GM23338 (cell line): ENCODE measurements at regions not wholly inside any gene's neighbourhood (a gene's known extent, or its start where the extent isn't known, plus 50 kb on each side); places are given as distances from the start of the nearest gene placed in this dataset.

ENCODE experiments used
- ATAC-seq: fragments of 200-7000 bp; cut with Tn5 transposase; 3 replicates; pipeline ENCODE4 v1.9.1; 2020
- DNase-seq: peaks from one replicate; pipeline ENCODE4 v3.0.0-alpha.2; 2015; ENCODE audit warnings: low spot score
- H2AFZ ChIP-seq: fragments of 200-600 bp; sonication (generic); 2 replicates; pipeline ENCODE4 v1.8.0; 2016; ENCODE audit warnings: antibody characterized with exemption, mild to moderate bottlenecking, moderate library complexity
- H3F3A ChIP-seq: fragments of 200-600 bp; sonication (generic); replicated peaks from 2 replicates; pipeline ENCODE4 v1.8.0; 2017; ENCODE audit warnings: antibody characterized with exemption, mixed run types, low read depth
- H3K27ac ChIP-seq: fragments of 200-600 bp; sonication (generic); 2 replicates; pipeline ENCODE4 v1.6.1; 2016; ENCODE audit warnings: low read depth
- H3K27me3 ChIP-seq: fragments of 200-600 bp; sonication (generic); 2 replicates; pipeline ENCODE4 v1.8.0; 2016; ENCODE audit warnings: mild to moderate bottlenecking, mixed run types, moderate library complexity; ENCODE audit not compliant: insufficient read depth
- H3K36me3 ChIP-seq: fragments of 200-600 bp; sonication (generic); 2 replicates; pipeline ENCODE4 v1.8.0; 2016; ENCODE audit warnings: mild to moderate bottlenecking; ENCODE audit not compliant: insufficient read depth
- H3K4me1 ChIP-seq: fragments of 200-600 bp; sonication (generic); 2 replicates; pipeline ENCODE4 v1.8.0; 2016; ENCODE audit warnings: mild to moderate bottlenecking, moderate library complexity; ENCODE audit not compliant: insufficient read depth
- H3K4me2 ChIP-seq: fragments of 200-600 bp; sonication (generic); 2 replicates; pipeline ENCODE4 v1.7.1; 2017; ENCODE audit warnings: mixed run types
- H3K4me3 ChIP-seq: fragments of 200-600 bp; sonication (generic); 2 replicates; pipeline ENCODE4 v1.6.1; 2016; ENCODE audit warnings: mixed run types
- H3K79me2 ChIP-seq: fragments of 200-600 bp; sonication (generic); replicated peaks from 2 replicates; pipeline ENCODE4 v1.8.0; 2017; ENCODE audit warnings: mild to moderate bottlenecking; ENCODE audit not compliant: insufficient read depth
- H3K9me2 ChIP-seq: fragments of 200-600 bp; sonication (generic); 2 replicates; pipeline ENCODE4 v1.8.0; 2017; ENCODE audit not compliant: insufficient read depth
- H4K20me1 ChIP-seq: fragments of 200-600 bp; sonication (generic); replicated peaks from 2 replicates; pipeline ENCODE4 v1.8.0; 2017; ENCODE audit warnings: mild to moderate bottlenecking; ENCODE audit not compliant: insufficient read depth
- H3K27ac Mint-ChIP-seq: 2 replicates; pipeline ENCODE4 v1.8.0; 2020; ENCODE audit warnings: inconsistent platforms, mild to moderate bottlenecking, moderate library complexity, mixed read lengths
- H3K27me3 Mint-ChIP-seq: 3 replicates; pipeline ENCODE4 v1.8.0; 2022; ENCODE audit warnings: low read depth, mild to moderate bottlenecking, moderate library complexity, mixed read lengths, inconsistent platforms; ENCODE audit not compliant: insufficient read depth, poor library complexity
- H3K36me3 Mint-ChIP-seq: 3 replicates; pipeline ENCODE4 v1.8.0; 2021; ENCODE audit warnings: low read depth, mild to moderate bottlenecking, inconsistent platforms, moderate library complexity, mixed read lengths
- H3K4me1 Mint-ChIP-seq: 3 replicates; pipeline ENCODE4 v1.8.0; 2020; ENCODE audit warnings: mild to moderate bottlenecking, inconsistent platforms, mixed read lengths
- H3K4me3 Mint-ChIP-seq: 3 replicates; pipeline ENCODE4 v1.8.0; 2021; ENCODE audit warnings: moderate library complexity, mild to moderate bottlenecking, inconsistent platforms, mixed read lengths
- H3K9me3 Mint-ChIP-seq: 3 replicates; pipeline ENCODE4 v1.8.0; 2020; ENCODE audit warnings: moderate library complexity, mild to moderate bottlenecking, inconsistent platforms, mixed read lengths
- CREB1 ChIP-seq: fragments of 250-450 bp; sonication (Bioruptor Pico); IDR thresholded peaks from 2 replicates; pipeline ENCODE4 v1.5.0; 2020; ENCODE audit warnings: low read depth, mild to moderate bottlenecking, moderate library complexity
- EZH2 ChIP-seq: fragments of 200-600 bp; sonication (generic); IDR thresholded peaks from one replicate; pipeline ENCODE4 v1.8.0; 2017; ENCODE audit warnings: antibody characterized with exemption, mild to moderate bottlenecking, low read depth; ENCODE audit not compliant: unreplicated experiment
- EZH2phosphoT487 ChIP-seq: fragments of 200-600 bp; sonication (generic); IDR thresholded peaks from one replicate; pipeline ENCODE4 v1.8.1; 2018; ENCODE audit warnings: antibody characterized with exemption; ENCODE audit not compliant: unreplicated experiment
- JUNB ChIP-seq: IDR thresholded peaks from one replicate; pipeline ENCODE4 v1.6.1; 2016; ENCODE audit warnings: antibody characterized with exemption; ENCODE audit not compliant: unreplicated experiment
- NANOG ChIP-seq: IDR thresholded peaks from 2 replicates; pipeline ENCODE4 v1.6.1; 2016; ENCODE audit warnings: antibody characterized with exemption, borderline replicate concordance
- POLR2AphosphoS5 ChIP-seq: IDR thresholded peaks from 2 replicates; pipeline ENCODE4 v1.6.1; 2016; ENCODE audit warnings: antibody characterized with exemption, low read depth
- ZNF331 ChIP-seq: fragments of 250-450 bp; sonication (Bioruptor Pico); IDR thresholded peaks from 2 replicates; pipeline ENCODE4 v1.5.0; 2020; ENCODE audit warnings: low read depth, mild to moderate bottlenecking, moderate library complexity
- TF ChIP-seq, protein P1 (sequence below), 2 experiments: fragments of 200-600 bp in 1 of 2; sonication (generic) in 1 of 2; conservative IDR thresholded peaks; 2 replicates each; pipeline versions ENCODE4 v1.5.1 to v1.6.1; 2016 to 2017; ENCODE audit warnings: antibody characterized with exemption in 2 of 2, low read depth in 2 of 2, mild to moderate bottlenecking in 2 of 2, moderate library complexity in 1 of 2
- TF ChIP-seq, protein P2 (sequence below): IDR thresholded peaks from 2 replicates; pipeline ENCODE4 v1.6.1; 2016; ENCODE audit warnings: antibody characterized with exemption
- TF ChIP-seq, protein P3 (sequence below): IDR thresholded peaks from one replicate; pipeline ENCODE4 v1.6.1; 2018; ENCODE audit warnings: antibody characterized with exemption; ENCODE audit not compliant: unreplicated experiment

DNA sequence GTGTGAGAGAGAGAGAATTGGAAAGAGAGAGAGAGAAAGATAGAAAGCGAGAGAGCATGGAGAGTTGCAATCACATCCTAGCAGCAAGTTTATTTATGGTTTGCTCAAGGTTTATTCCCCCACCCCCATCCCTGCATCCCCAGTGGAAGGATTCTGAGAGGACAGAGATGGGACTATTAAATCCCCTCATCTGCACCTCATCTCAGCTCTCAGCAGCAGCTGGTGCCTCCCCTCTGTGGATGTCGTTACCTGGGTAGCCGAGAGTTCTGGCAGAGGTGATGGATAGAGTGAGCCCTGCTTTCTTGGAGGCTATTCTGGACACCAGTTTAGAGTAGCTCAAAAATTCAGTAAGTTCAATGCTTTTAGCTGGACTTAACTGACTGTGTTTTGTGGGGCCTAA is 132.0 kb upstream of the RAI2 start (continued):
- TF ChIP-seq NANOG (no peak), CREB1 (no peak), ZNF331 (CRISPR knock-in tag) (no peak), EZH2 (no peak)
- TF ChIP-seq, protein P1, sequence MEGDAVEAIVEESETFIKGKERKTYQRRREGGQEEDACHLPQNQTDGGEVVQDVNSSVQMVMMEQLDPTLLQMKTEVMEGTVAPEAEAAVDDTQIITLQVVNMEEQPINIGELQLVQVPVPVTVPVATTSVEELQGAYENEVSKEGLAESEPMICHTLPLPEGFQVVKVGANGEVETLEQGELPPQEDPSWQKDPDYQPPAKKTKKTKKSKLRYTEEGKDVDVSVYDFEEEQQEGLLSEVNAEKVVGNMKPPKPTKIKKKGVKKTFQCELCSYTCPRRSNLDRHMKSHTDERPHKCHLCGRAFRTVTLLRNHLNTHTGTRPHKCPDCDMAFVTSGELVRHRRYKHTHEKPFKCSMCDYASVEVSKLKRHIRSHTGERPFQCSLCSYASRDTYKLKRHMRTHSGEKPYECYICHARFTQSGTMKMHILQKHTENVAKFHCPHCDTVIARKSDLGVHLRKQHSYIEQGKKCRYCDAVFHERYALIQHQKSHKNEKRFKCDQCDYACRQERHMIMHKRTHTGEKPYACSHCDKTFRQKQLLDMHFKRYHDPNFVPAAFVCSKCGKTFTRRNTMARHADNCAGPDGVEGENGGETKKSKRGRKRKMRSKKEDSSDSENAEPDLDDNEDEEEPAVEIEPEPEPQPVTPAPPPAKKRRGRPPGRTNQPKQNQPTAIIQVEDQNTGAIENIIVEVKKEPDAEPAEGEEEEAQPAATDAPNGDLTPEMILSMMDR (conservative IDR thresholded peaks at IDR 0.05; ENCODE audit: low read depth in 2 of 2): no peak
- TF ChIP-seq, protein P2, sequence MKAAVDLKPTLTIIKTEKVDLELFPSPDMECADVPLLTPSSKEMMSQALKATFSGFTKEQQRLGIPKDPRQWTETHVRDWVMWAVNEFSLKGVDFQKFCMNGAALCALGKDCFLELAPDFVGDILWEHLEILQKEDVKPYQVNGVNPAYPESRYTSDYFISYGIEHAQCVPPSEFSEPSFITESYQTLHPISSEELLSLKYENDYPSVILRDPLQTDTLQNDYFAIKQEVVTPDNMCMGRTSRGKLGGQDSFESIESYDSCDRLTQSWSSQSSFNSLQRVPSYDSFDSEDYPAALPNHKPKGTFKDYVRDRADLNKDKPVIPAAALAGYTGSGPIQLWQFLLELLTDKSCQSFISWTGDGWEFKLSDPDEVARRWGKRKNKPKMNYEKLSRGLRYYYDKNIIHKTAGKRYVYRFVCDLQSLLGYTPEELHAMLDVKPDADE: no peak

DNA sequence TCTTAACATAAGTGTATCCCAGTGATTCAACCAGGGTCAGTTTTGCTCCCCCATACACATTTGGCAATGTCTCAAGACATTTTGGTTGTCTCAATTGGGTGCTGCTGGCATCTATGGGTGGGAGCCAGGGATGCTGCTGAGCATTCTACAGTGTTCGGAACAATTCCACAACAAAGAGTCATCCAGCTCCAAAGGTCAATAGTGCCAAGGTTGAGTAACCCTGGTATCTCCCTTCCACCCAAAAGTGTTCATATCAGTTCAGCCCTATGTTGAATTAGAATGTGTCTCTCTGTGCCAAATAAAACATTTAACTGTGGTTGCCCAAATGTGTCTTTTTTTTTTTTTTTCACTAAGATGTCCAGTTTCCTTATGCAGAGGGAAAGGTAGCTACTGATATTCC is 129.4 kb upstream of the RAI2 start:
- Mint-ChIP-seq H3K27me3 (peaks cover 1% of the 10 kb centered on the region), H3K4me3 (no peak overlapping the region), H3K9me3 (no peaks in the 10 kb centered on the region; the same call in 2 of the 3 replicates), H3K4me1 (peaks cover 3% of the 10 kb centered on the region; the same call in 1 of the 3 replicates), H3K27ac (no peak overlapping the region), H3K36me3 (no peaks in the 10 kb centered on the region)
- Histone ChIP-seq H3K27me3 (no peaks in the 10 kb centered on the region), H3K4me2 (no peak overlapping the region), H3K36me3 (no peaks in the 10 kb centered on the region), H2AFZ (no peak overlapping the region), H3K79me2 (no peaks in the 10 kb centered on the region), H4K20me1 (no peaks in the 10 kb centered on the region), H3K4me3 (no peak overlapping the region), H3F3A (no peaks in the 10 kb centered on the region), H3K27ac (no peak overlapping the region), H3K9me2 (no peaks in the 10 kb centered on the region), H3K4me1 (no peaks in the 10 kb centered on the region)
- DNase-seq (no peak), ATAC-seq (no peak)
- TF ChIP-seq ZNF331 (CRISPR knock-in tag) (no peak), JUNB (no peak), POLR2AphosphoS5 (no peak), NANOG (no peak), EZH2phosphoT487 (no peak)
- TF ChIP-seq, protein P1 (conservative IDR thresholded peaks at IDR 0.05; ENCODE audit: low read depth in 2 of 2): no peak
- TF ChIP-seq, protein P3, sequence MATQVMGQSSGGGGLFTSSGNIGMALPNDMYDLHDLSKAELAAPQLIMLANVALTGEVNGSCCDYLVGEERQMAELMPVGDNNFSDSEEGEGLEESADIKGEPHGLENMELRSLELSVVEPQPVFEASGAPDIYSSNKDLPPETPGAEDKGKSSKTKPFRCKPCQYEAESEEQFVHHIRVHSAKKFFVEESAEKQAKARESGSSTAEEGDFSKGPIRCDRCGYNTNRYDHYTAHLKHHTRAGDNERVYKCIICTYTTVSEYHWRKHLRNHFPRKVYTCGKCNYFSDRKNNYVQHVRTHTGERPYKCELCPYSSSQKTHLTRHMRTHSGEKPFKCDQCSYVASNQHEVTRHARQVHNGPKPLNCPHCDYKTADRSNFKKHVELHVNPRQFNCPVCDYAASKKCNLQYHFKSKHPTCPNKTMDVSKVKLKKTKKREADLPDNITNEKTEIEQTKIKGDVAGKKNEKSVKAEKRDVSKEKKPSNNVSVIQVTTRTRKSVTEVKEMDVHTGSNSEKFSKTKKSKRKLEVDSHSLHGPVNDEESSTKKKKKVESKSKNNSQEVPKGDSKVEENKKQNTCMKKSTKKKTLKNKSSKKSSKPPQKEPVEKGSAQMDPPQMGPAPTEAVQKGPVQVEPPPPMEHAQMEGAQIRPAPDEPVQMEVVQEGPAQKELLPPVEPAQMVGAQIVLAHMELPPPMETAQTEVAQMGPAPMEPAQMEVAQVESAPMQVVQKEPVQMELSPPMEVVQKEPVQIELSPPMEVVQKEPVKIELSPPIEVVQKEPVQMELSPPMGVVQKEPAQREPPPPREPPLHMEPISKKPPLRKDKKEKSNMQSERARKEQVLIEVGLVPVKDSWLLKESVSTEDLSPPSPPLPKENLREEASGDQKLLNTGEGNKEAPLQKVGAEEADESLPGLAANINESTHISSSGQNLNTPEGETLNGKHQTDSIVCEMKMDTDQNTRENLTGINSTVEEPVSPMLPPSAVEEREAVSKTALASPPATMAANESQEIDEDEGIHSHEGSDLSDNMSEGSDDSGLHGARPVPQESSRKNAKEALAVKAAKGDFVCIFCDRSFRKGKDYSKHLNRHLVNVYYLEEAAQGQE: no peak
- TF ChIP-seq, protein P2: no peak
